ENCODE measurements at regions not wholly inside any gene's neighbourhood (a gene's known extent, or its start where the extent isn't known, plus 50 kb on each side); places are given as distances from the start of the nearest gene placed in this dataset.

GRCh38 chr5:124262991-124263571, 483.4 kb downstream of the ZNF608 start:
- H3K36me3 ChIP-seq (ENCODE audit: control insufficient read depth, insufficient read depth, low read length): no peaks in the 10 kb centered on the region
- H3K4me3 ChIP-seq (ENCODE audit: low read length): no peak overlapping the region
- peaks cover 11% of the 10 kb centered on the region for H3K4me1 ChIP-seq (ENCODE audit: control insufficient read depth, insufficient read depth, low read length)
- H3K9ac ChIP-seq (ENCODE audit: low read length): no peak overlapping the region
- no peaks in the 10 kb centered on the region for H3K27me3 ChIP-seq (ENCODE audit: control insufficient read depth, insufficient read depth, low read length)
- H3K9me3 ChIP-seq (ENCODE audit: control insufficient read depth, low read length): no peaks in the 10 kb centered on the region

DNA sequence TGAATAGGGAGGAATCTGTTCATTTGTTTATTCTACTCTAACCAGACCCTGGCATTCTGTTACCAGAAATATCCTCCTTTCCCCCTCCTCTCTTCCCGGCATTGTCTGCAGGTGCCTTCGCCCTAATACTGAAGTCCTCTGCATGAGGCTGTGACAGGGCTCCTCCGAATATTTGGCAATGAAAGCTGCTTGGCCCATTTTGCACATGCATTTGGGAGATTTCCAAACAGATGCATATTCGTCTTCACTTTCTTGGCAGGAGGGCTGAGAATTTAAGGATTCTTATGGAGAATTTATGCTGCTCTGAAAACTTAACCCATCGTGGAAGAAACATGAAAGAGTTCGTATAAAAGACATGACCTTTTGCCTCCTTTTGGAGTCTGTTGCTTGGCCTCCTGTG, 484.0 kb downstream of the ZNF608 start:
- no peak overlapping the region for H3K9ac ChIP-seq (ENCODE audit: low read length)
- H3K4me3 ChIP-seq (ENCODE audit: low read length): no peak overlapping the region
- H3K27me3 ChIP-seq (ENCODE audit: control insufficient read depth, insufficient read depth, low read length): no peaks in the 10 kb centered on the region
- H3K36me3 ChIP-seq (ENCODE audit: control insufficient read depth, insufficient read depth, low read length): no peaks in the 10 kb centered on the region
- peaks cover 11% of the 10 kb centered on the region for H3K4me1 ChIP-seq (ENCODE audit: control insufficient read depth, insufficient read depth, low read length)
- H3K9me3 ChIP-seq (ENCODE audit: control insufficient read depth, low read length): no peaks in the 10 kb centered on the region

DNA sequence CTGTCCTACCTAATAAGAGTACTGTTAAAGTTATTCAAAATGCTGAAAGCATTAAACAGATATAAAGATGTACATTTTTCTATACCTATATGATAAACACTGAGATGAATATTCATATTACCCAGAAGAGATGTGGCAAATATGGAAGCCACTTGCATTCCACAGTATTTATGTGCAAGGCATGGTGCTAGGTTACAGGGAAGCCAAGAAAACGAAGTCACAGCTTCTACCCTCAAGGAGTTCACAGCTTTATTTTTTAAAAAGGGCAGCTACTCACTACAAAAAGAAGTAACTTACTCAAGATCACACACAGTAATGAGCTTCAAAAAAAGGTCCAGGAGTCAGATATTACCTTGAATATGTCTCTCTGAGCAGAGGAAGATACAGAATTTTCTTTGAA, 484.6 kb downstream of the ZNF608 start:
- Histone ChIP-seq H3K4me1 (ENCODE audit: control insufficient read depth, insufficient read depth, low read length) (peaks cover 11% of the 10 kb centered on the region), H3K4me3 (ENCODE audit: low read length) (no peak overlapping the region), H3K9ac (ENCODE audit: low read length) (no peak overlapping the region), H3K36me3 (ENCODE audit: control insufficient read depth, insufficient read depth, low read length) (no peaks in the 10 kb centered on the region), H3K27me3 (ENCODE audit: control insufficient read depth, insufficient read depth, low read length) (no peaks in the 10 kb centered on the region), H3K9me3 (ENCODE audit: control insufficient read depth, low read length) (no peaks in the 10 kb centered on the region)

- no peaks in the 10 kb centered on the region for H3K27me3 ChIP-seq (ENCODE audit: control insufficient read depth, insufficient read depth, low read length)
- peaks cover 11% of the 10 kb centered on the region for H3K4me1 ChIP-seq (ENCODE audit: control insufficient read depth, insufficient read depth, low read length)
- no peak overlapping the region for H3K4me3 ChIP-seq (ENCODE audit: low read length)
- H3K9ac ChIP-seq (ENCODE audit: low read length): no peak overlapping the region
- no peaks in the 10 kb centered on the region for H3K36me3 ChIP-seq (ENCODE audit: control insufficient read depth, insufficient read depth, low read length)
- no peaks in the 10 kb centered on the region for H3K9me3 ChIP-seq (ENCODE audit: control insufficient read depth, low read length)
These were observed 485.4 kb downstream of the ZNF608 start for GRCh38 chr5:124260921-124261515.

- Histone ChIP-seq H3K4me1 (ENCODE audit: control insufficient read depth, insufficient read depth, low read length) (peaks cover 5% of the 10 kb centered on the region), H3K9ac (ENCODE audit: low read length) (no peak overlapping the region), H3K4me3 (ENCODE audit: low read length) (no peak overlapping the region), H3K36me3 (ENCODE audit: control insufficient read depth, insufficient read depth, low read length) (no peaks in the 10 kb centered on the region), H3K27me3 (ENCODE audit: control insufficient read depth, insufficient read depth, low read length) (no peaks in the 10 kb centered on the region), H3K9me3 (ENCODE audit: control insufficient read depth, low read length) (no peaks in the 10 kb centered on the region)
These were observed 487.4 kb downstream of the ZNF608 start for GRCh38 chr5:124259017-124259416.

GRCh38 chr5:124257048-124257447, 489.4 kb downstream of the ZNF608 start:
- Histone ChIP-seq H3K9me3 (ENCODE audit: control insufficient read depth, low read length) (no peaks in the 10 kb centered on the region), H3K9ac (ENCODE audit: low read length) (no peak overlapping the region), H3K27me3 (ENCODE audit: control insufficient read depth, insufficient read depth, low read length) (no peaks in the 10 kb centered on the region), H3K4me1 (ENCODE audit: control insufficient read depth, insufficient read depth, low read length) (no peaks in the 10 kb centered on the region), H3K4me3 (ENCODE audit: low read length) (no peak overlapping the region), H3K36me3 (ENCODE audit: control insufficient read depth, insufficient read depth, low read length) (no peaks in the 10 kb centered on the region)

DNA sequence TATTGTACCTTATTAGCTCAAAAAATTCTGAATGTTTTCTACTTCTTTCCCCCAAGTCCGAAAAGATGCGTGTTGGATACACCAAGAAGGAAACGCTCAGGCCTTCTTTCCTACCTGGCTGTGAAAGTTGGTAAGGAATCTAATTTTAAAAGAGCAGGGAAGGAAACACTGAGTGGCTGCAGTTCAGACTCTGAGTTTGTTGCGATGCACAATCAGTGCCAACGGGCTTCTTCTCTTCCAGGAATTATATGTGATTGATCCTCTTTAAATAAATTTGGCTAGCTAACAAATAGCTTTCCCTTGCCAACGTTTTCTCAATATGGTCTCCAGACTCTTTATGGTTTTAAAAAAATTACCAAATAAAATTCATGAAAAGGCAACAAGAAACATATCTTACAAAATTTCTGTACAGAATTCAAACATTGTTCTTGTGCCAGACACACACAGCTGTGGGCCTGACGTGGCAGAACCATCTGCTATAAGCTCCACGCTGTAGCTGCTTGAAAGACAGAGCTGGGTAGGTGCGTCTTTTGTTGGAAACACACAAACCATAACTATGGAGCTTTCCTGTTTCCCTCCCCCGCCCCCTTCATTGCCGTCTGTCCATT, 493.1 kb downstream of the ZNF608 start:
- Histone ChIP-seq H3K36me3 (ENCODE audit: control insufficient read depth, insufficient read depth, low read length) (no peaks in the 10 kb centered on the region), H3K9ac (ENCODE audit: low read length) (no peak overlapping the region), H3K27me3 (ENCODE audit: control insufficient read depth, insufficient read depth, low read length) (no peaks in the 10 kb centered on the region), H3K9me3 (ENCODE audit: control insufficient read depth, low read length) (no peaks in the 10 kb centered on the region), H3K4me3 (ENCODE audit: low read length) (no peak overlapping the region), H3K4me1 (ENCODE audit: control insufficient read depth, insufficient read depth, low read length) (no peaks in the 10 kb centered on the region)

DNA sequence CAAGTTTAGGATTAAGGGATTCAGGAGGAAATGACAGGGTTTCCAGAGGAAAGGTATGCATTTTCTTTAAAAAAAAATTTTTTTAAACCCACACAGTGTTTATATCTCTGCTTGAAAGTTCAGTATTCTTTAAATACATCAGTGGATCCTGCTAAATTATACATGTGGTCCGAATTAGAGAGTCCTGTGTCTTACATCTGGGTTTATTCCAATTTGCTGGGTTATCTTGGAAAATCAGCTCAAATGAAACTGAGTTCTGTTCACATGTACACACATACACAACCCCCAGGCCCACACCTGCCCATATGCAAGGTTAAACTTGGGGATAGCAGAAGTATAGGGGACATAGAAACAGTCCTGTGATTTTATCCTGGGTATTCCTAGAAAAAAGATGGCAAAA, 493.7 kb downstream of the ZNF608 start:
- Histone ChIP-seq H3K9ac (ENCODE audit: low read length) (no peak overlapping the region), H3K27me3 (ENCODE audit: control insufficient read depth, insufficient read depth, low read length) (no peaks in the 10 kb centered on the region), H3K4me1 (ENCODE audit: control insufficient read depth, insufficient read depth, low read length) (no peaks in the 10 kb centered on the region), H3K36me3 (ENCODE audit: control insufficient read depth, insufficient read depth, low read length) (no peaks in the 10 kb centered on the region), H3K4me3 (ENCODE audit: low read length) (no peak overlapping the region), H3K9me3 (ENCODE audit: control insufficient read depth, low read length) (no peaks in the 10 kb centered on the region)

- Histone ChIP-seq H3K9ac (ENCODE audit: low read length) (no peak overlapping the region), H3K36me3 (ENCODE audit: control insufficient read depth, insufficient read depth, low read length) (no peaks in the 10 kb centered on the region), H3K4me3 (ENCODE audit: low read length) (no peak overlapping the region), H3K4me1 (ENCODE audit: control insufficient read depth, insufficient read depth, low read length) (no peaks in the 10 kb centered on the region), H3K9me3 (ENCODE audit: control insufficient read depth, low read length) (no peaks in the 10 kb centered on the region), H3K27me3 (ENCODE audit: control insufficient read depth, insufficient read depth, low read length) (no peaks in the 10 kb centered on the region)
These were observed 494.2 kb downstream of the ZNF608 start for GRCh38 chr5:124252191-124252638.

- Histone ChIP-seq H3K36me3 (ENCODE audit: control insufficient read depth, insufficient read depth, low read length) (no peaks in the 10 kb centered on the region), H3K9ac (ENCODE audit: low read length) (no peak overlapping the region), H3K9me3 (ENCODE audit: control insufficient read depth, low read length) (no peaks in the 10 kb centered on the region), H3K4me1 (ENCODE audit: control insufficient read depth, insufficient read depth, low read length) (no peaks in the 10 kb centered on the region), H3K27me3 (ENCODE audit: control insufficient read depth, insufficient read depth, low read length) (no peaks in the 10 kb centered on the region), H3K4me3 (ENCODE audit: low read length) (no peak overlapping the region)
These were observed 501.2 kb downstream of the ZNF608 start for GRCh38 chr5:124245276-124245675.

DNA sequence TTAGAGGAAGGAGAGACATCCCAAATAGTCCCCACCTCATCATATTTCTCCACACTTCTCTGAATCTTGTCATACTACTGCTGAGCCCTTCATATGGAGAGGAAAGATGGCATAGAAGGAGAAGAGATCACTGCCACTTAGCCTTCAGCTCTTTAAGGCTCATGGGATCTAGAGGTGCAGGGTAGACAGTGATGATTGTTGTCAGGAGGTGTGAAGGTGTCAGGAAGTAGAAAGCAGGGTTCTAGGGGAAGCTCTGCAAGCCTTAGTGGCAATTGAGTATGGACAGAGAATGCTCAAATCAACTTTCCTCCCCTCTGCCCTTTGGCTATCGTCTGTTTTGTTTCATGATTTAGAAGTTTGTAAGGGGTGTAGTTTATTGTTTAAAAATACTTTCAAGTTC, 505.7 kb downstream of the ZNF608 start:
- H3K36me3 ChIP-seq (ENCODE audit: control insufficient read depth, insufficient read depth, low read length): no peaks in the 10 kb centered on the region
- H3K9me3 ChIP-seq (ENCODE audit: control insufficient read depth, low read length): no peaks in the 10 kb centered on the region
- no peaks in the 10 kb centered on the region for H3K4me1 ChIP-seq (ENCODE audit: control insufficient read depth, insufficient read depth, low read length)
- H3K27me3 ChIP-seq (ENCODE audit: control insufficient read depth, insufficient read depth, low read length): no peaks in the 10 kb centered on the region
- H3K9ac ChIP-seq (ENCODE audit: low read length): no peak overlapping the region
- H3K4me3 ChIP-seq (ENCODE audit: low read length): no peak overlapping the region

- H3K27me3 ChIP-seq (ENCODE audit: control insufficient read depth, insufficient read depth, low read length): no peaks in the 10 kb centered on the region
- no peaks in the 10 kb centered on the region for H3K4me1 ChIP-seq (ENCODE audit: control insufficient read depth, insufficient read depth, low read length)
- H3K36me3 ChIP-seq (ENCODE audit: control insufficient read depth, insufficient read depth, low read length): no peaks in the 10 kb centered on the region
- no peaks in the 10 kb centered on the region for H3K9me3 ChIP-seq (ENCODE audit: control insufficient read depth, low read length)
- no peak overlapping the region for H3K9ac ChIP-seq (ENCODE audit: low read length)
- no peak overlapping the region for H3K4me3 ChIP-seq (ENCODE audit: low read length)
These were observed 506.9 kb downstream of the ZNF608 start for GRCh38 chr5:124239572-124239971.

Measured in mucosa of stomach (tissue), 1 donor.